ENCODE measurements at regions not wholly inside any gene's neighbourhood (a gene's known extent, or its start where the extent isn't known, plus 50 kb on each side); places are given as distances from the start of the nearest gene placed in this dataset.

GRCh38 chr10:131021246-131021895 is 290.1 kb downstream of the TCERG1L start:
- no peaks in the 10 kb centered on the region for H3K27me3 ChIP-seq (ENCODE audit: insufficient read depth, low read length, poor library complexity, severe bottlenecking)
- H3K9me2 ChIP-seq (replicated peaks; ENCODE audit: low read depth, low read length): no peaks in the 10 kb centered on the region
- no peaks in the 10 kb centered on the region for H3K36me3 ChIP-seq (ENCODE audit: insufficient read depth, low read length)
- H3K9ac ChIP-seq (ENCODE audit: low read depth, low read length, poor library complexity, severe bottlenecking): no peak overlapping the region
- no peak overlapping the region for H3K4me3 ChIP-seq (ENCODE audit: low read length, poor library complexity, severe bottlenecking)
- H2AFZ ChIP-seq (ENCODE audit: low read length): no peak overlapping the region
- H3K4me1 ChIP-seq (ENCODE audit: insufficient read depth, low read length, poor library complexity, severe bottlenecking): no peaks in the 10 kb centered on the region
- no peaks in the 10 kb centered on the region for H3F3A ChIP-seq (ENCODE audit: low read depth)
- H3K4me2 ChIP-seq (ENCODE audit: low read depth, low read length, poor library complexity, severe bottlenecking): no peak overlapping the region
- H4K20me1 ChIP-seq (ENCODE audit: insufficient read depth, low read length, poor library complexity, severe bottlenecking): no peaks in the 10 kb centered on the region
- H3K79me2 ChIP-seq (ENCODE audit: insufficient read depth, low read length): no peaks in the 10 kb centered on the region
- H3K9me3 ChIP-seq (ENCODE audit: insufficient read depth, low read depth, low read length): peaks cover 20% of the 10 kb centered on the region; the same call in 1 of the 2 replicates
- no peak for TF ChIP-seq CTCF (conservative IDR thresholded peaks at IDR 0.05; ENCODE audit: low read length)
- TF ChIP-seq EZH2phosphoT487 (IDR thresholded peaks at IDR 0.05; ENCODE audit: borderline replicate concordance): no peak

DNA sequence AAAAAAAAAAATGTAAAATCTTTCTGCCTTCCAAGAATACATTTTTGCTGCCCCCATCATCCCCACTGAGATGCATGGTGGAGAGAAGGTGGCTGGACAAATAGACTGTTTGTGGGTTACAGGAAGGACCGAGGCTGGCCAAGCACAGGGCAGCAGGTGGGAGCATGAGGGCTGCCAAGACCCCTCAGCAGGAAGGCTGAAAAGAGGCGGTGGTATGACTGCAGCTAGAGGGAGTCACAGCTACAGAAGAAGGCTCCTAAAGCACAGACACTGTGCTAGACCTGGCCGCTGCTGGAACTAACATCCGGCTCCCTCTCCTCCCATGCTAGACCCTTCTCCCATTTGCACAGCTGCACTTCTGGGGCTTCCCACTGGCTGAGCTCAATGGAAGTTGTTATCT is 289.6 kb downstream of the TCERG1L start:
- no peaks in the 10 kb centered on the region for H3K79me2 ChIP-seq (ENCODE audit: insufficient read depth, low read length)
- H4K20me1 ChIP-seq (ENCODE audit: insufficient read depth, low read length, poor library complexity, severe bottlenecking): no peaks in the 10 kb centered on the region
- no peak overlapping the region for H3K9ac ChIP-seq (ENCODE audit: low read depth, low read length, poor library complexity, severe bottlenecking)
- no peak overlapping the region for H2AFZ ChIP-seq (ENCODE audit: low read length)
- no peaks in the 10 kb centered on the region for H3K36me3 ChIP-seq (ENCODE audit: insufficient read depth, low read length)
- no peak overlapping the region for H3K4me3 ChIP-seq (ENCODE audit: low read length, poor library complexity, severe bottlenecking)
- no peaks in the 10 kb centered on the region for H3K27me3 ChIP-seq (ENCODE audit: insufficient read depth, low read length, poor library complexity, severe bottlenecking)
- TF ChIP-seq CTCF (conservative IDR thresholded peaks at IDR 0.05; ENCODE audit: low read length) (no peak), EZH2phosphoT487 (IDR thresholded peaks at IDR 0.05; ENCODE audit: borderline replicate concordance) (no peak)
- peaks cover 20% of the 10 kb centered on the region; the same call in 1 of the 2 replicates for H3K9me3 ChIP-seq (ENCODE audit: insufficient read depth, low read depth, low read length)
- no peaks in the 10 kb centered on the region for H3K9me2 ChIP-seq (replicated peaks; ENCODE audit: low read depth, low read length)
- no peaks in the 10 kb centered on the region for H3K4me1 ChIP-seq (ENCODE audit: insufficient read depth, low read length, poor library complexity, severe bottlenecking)
- no peaks in the 10 kb centered on the region for H3F3A ChIP-seq (ENCODE audit: low read depth)
- H3K4me2 ChIP-seq (ENCODE audit: low read depth, low read length, poor library complexity, severe bottlenecking): no peak overlapping the region

DNA sequence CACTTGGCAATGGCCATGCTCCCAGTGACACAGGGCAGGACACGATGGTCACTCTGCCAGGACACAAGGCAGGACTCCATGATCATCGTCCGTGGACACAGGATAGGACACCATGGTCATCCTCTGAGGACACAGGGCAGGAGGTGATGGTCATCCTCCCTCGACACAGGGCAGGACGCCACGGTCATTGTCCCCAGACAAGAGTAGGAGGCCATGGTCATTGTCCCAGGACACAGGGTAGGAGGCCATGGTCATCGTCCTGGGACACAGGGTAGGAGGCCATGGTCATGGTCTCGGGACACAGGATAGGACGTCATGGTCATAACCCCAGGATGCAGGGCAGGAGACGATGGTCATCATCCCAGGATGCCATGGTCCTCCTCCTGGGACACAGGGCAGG is 289.2 kb downstream of the TCERG1L start:
- no peak overlapping the region for H2AFZ ChIP-seq (ENCODE audit: low read length)
- no peak overlapping the region for H3K4me2 ChIP-seq (ENCODE audit: low read depth, low read length, poor library complexity, severe bottlenecking)
- peaks cover 20% of the 10 kb centered on the region; the same call in 1 of the 2 replicates for H3K9me3 ChIP-seq (ENCODE audit: insufficient read depth, low read depth, low read length)
- H3K4me1 ChIP-seq (ENCODE audit: insufficient read depth, low read length, poor library complexity, severe bottlenecking): no peaks in the 10 kb centered on the region
- no peak overlapping the region for H3K4me3 ChIP-seq (ENCODE audit: low read length, poor library complexity, severe bottlenecking)
- no peak overlapping the region for H3K9ac ChIP-seq (ENCODE audit: low read depth, low read length, poor library complexity, severe bottlenecking)
- no peaks in the 10 kb centered on the region for H3K79me2 ChIP-seq (ENCODE audit: insufficient read depth, low read length)
- H3K36me3 ChIP-seq (ENCODE audit: insufficient read depth, low read length): no peaks in the 10 kb centered on the region
- TF ChIP-seq CTCF (conservative IDR thresholded peaks at IDR 0.05; ENCODE audit: low read length) (no peak), EZH2phosphoT487 (IDR thresholded peaks at IDR 0.05; ENCODE audit: borderline replicate concordance) (no peak)
- no peaks in the 10 kb centered on the region for H3F3A ChIP-seq (ENCODE audit: low read depth)
- no peaks in the 10 kb centered on the region for H3K9me2 ChIP-seq (replicated peaks; ENCODE audit: low read depth, low read length)
- no peaks in the 10 kb centered on the region for H3K27me3 ChIP-seq (ENCODE audit: insufficient read depth, low read length, poor library complexity, severe bottlenecking)
- no peaks in the 10 kb centered on the region for H4K20me1 ChIP-seq (ENCODE audit: insufficient read depth, low read length, poor library complexity, severe bottlenecking)
